ENCODE measurements at regions not wholly inside any gene's neighbourhood (a gene's known extent, or its start where the extent isn't known, plus 50 kb on each side); places are given as distances from the start of the nearest gene placed in this dataset.
"Not testable (repeated sequence)": the region's sequence is repeated elsewhere in the genome, so short reads cannot be mapped to it uniquely, and the experiment has no call there.

DNA sequence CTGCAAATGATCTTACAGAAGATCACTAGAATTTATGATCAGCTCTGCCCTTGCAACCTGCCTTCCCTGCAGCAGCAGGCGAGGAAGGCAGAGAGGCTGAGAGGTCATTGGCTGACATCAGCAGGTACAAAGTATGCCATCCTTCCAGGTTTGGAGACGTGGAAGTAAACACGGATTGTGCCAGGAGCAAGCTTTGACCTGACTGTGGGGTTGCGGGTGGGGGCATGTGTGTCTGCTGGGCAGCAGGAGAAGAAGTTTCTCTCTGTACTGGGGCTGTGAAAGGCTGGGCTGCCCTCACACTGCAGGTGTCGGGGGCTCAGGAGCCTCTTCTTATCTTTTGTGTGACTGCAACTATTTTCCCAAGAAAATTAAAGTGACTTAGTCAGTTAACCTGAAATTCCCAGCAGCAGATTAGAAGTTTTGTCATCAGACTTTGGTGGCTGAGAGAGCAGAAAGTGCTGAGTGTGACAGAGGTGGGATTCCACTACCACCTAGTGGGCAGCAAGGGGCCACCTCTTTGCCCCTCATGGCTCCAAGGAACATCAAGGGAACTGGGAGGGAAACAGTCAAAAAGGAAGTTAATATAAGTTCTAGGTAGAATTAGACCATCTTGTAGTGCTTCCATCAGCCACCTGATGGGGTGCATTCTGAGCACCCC, 565.9 kb downstream of the ETS1 start:
- no peak for DNase-seq

DNA sequence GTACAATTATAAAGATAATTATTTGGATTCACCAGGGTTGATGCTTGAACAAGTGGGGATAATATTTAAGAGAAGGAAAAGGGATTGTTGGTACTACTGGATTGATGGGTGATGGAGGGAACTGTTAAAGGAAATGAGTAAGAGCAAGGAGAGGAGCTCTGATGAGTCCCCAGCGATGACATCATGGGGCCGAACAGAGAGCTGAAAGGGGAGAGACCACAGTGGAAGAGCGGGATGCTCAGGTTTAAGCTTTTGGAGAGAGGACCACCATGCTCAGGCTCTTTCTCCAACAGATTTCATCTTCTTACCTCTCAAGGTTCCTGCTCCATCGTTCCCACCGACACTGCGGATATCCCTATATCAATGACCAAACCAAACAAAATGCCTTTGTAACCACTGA, 568.7 kb downstream of the ETS1 start:
- no peak for DNase-seq

- no peak for DNase-seq
Measured at GRCh38 chr11:128005562-128005961, 581.8 kb downstream of the ETS1 start.

DNA sequence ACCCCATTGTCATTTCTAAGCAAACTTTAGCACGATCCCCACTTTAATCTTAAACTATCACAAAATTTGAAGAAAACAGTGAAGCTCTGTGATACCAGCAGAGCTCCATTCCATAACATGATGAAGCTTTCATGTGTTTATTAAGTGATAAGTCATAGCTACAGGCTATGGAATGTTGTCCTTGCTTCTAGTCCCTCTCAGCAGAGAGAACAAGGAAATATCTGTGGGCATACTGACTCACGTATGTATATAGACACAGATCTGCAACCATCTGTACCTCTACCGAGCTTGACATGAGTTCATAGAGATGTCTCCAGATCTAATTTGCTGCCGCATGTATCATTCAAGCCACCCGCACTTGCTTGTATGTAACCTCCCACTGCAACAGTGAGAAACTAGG, 588.9 kb downstream of the ETS1 start:
- DNase-seq: no peak

GRCh38 chr11:127997594-127997993, 589.8 kb downstream of the ETS1 start:
- no peak for DNase-seq

GRCh38 chr11:127996825-127997224, 590.5 kb downstream of the ETS1 start:
- DNase-seq: no peak

- DNase-seq: no peak
Measured at GRCh38 chr11:127995921-127996320, 591.4 kb downstream of the ETS1 start.

- DNase-seq: no peak
Measured at GRCh38 chr11:127994736-127995135, 592.6 kb downstream of the ETS1 start.

DNA sequence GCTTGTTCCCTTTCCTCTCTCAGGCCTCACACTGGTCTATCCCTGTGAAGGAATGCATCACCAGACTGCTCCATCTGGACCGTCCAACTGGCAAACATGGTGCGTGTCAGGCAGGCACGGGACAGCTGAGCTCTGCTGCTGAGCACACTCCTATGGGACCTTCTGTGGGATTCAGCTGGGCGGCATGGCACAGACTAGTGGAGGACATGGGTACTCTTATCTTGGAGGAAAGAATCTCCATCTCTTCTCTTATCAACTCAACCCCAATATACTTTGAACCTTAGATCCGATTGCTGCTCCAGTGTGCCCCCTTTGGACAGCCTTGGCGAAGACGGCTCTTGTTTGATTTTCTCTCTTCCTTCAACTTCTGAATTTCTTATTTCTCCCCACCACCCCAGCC, 593.6 kb downstream of the ETS1 start:
- no peak for DNase-seq

DNA sequence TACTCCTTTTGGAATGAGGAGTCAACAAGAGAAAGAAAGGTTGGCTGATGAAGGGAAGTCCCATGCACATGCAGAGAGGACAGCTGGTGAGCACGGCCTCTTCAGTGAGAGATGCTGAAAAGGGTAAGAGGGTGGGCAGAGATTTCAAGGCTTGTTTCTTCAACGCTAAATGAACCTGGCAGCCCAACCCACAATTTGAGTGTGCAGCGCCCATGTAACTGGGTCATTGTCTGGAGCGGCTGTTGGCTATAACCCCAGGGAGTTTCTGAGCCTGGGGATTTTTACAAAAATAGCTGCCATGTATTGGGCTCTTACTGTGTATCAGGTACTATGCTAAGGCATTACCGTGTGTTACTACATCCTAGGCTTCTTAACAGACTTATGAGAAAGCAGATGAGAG, 594.1 kb downstream of the ETS1 start:
- DNase-seq: no peak

DNA sequence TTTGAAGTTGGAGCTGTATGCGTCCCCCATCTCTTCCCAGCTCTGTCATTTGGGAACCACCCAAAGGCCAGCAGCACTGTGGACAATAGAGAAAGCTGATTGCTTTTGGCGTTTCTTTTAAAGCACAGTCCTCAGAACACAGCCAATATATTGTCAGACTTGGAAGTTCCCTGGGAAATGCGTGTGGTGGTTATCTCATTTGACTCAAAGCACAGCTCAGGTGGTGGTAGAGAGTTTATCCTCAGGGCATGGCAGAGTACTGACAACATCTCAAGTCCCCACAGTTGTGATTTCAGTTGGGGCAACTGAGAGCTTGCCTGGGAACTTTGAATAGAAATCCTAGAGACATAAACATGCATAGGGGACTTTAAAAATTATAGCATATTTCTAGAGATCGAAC, 601.3 kb downstream of the ETS1 start:
- no peak for DNase-seq

DNA sequence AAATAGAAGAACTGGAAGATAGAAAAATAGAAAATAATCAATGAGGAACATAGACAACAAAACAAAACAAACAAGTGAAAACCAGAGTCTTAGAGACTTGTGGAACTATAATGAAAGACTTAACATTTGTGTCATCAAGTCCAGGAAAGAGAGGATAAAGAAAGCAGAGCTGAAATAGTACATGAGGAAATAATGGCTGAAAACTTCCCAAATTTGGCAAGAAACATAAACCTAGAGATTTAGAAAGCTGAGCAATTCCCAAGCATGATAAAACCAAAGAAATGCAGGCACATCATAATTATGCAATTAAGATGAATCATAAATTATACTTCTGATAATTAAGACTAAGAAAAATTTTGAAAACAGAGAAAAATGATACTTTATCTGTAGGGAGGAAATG, 614.5 kb downstream of the ETS1 start:
- no peak for DNase-seq

DNA sequence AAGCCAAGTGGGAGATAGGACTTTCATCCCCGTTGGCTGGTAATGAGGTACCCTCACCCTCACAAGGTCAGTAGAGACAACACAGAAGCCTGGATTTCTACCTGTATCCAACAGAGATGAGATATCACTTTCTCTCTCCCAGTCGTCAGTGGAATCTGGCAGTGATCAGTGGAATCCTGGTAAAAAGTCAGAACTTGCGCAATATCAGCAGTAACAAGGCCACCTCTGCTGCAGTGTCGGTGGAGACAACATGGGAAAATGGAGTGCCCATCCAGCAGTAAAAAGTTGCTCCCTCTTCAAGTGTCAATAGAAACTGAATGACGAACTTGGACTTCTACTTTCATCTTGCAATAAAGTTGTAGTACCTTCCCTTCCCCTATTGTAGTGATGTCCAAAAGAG, 615.9 kb downstream of the ETS1 start:
- DNase-seq: no peak

- no peak for DNase-seq
Measured at GRCh38 chr11:127966821-127967220, 620.5 kb downstream of the ETS1 start.

GRCh38 chr11:127965939-127966668, 621.3 kb downstream of the ETS1 start:
- DNase-seq: no peak

- DNase-seq: no peak
Measured at GRCh38 chr11:127962416-127962815, 624.9 kb downstream of the ETS1 start.

- no peak for DNase-seq
Measured at GRCh38 chr11:127950162-127950561, 637.2 kb downstream of the ETS1 start.

- DNase-seq: no peak
Measured at GRCh38 chr11:127943763-127944162, 643.6 kb downstream of the ETS1 start.

GRCh38 chr11:127943152-127943551, 644.2 kb downstream of the ETS1 start:
- DNase-seq: no peak

GRCh38 chr11:127941554-127941953, 645.8 kb downstream of the ETS1 start:
- DNase-seq: not testable (repeated sequence)

DNA sequence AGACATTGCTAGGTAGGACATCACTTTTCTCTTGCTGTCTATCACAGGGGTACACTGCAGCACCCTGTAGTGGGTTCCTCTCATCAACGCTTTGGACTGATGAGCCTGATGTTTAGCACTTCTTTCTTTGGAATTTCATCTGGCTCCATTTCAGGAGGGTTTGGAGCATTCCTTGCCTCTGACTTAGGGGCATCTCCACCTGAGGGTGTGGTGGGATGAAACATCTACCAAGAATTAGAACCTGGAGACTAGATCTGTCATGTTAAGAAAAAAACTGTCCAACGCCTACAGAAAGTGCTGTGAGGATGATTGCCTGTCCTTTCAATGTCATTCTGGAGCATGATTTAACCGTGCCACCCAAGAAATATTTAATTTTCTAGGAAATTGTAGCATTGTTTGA, 648.4 kb downstream of the ETS1 start:
- DNase-seq: no peak

GRCh38 chr11:127935081-127935480, 652.3 kb downstream of the ETS1 start:
- DNase-seq: no peak

GRCh38 chr11:127933961-127934360, 653.4 kb downstream of the ETS1 start:
- DNase-seq: not testable (repeated sequence)

DNA sequence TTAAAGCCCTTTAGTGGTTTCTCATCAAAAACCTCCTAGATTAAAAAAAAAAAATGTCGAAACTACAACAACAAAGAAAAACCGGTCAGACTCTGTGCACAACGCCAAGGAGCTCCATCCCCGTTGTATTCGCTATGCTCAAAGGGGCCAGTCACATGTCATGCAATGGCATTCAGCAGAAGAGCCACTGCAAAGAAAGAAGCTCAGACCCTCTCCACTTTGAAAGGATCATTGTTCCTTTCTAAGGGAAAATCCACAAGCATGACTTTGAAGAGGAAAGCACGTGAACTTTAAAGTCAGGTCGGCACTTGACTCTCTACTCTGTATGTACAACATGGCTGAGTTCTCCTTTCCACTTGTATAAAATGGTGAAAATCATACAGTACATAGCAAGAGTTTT, 655.6 kb downstream of the ETS1 start:
- no peak for DNase-seq

DNA sequence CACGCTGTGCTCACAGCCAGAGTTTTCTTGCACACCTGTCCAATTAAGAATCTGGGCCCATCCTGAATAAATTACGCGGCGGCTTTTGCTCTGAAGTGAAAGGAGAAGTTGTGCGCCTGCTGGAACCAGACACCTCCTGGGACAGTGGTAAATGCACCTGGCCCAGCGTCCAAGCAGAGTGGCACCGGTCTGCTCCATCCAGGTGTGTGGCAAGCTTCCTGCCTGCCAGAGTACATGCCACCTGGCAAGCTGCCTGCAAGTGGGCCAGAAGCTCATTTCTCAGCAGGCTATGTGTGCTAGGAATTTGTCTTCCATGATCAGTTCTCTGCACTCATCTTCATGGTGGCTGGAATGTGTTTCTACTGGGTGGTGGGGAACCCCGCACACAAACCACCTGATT, 660.6 kb downstream of the ETS1 start:
- no peak for DNase-seq

Measured in CD4-positive, alpha-beta T cell treated with Interleukin-4 for 1 hour (primary cell).